ENCODE measurements at regions not wholly inside any gene's neighbourhood (a gene's known extent, or its start where the extent isn't known, plus 50 kb on each side); places are given as distances from the start of the nearest gene placed in this dataset.

- H3K4me1 ChIP-seq (ENCODE audit: insufficient read depth, insufficient read length), result no peaks in the 10 kb centered on the region
- H3K27me3 ChIP-seq (ENCODE audit: insufficient read depth, insufficient read length), result no peaks in the 10 kb centered on the region
- H3K9ac ChIP-seq (ENCODE audit: insufficient read length, low read depth), result no peak overlapping the region
- no peaks in the 10 kb centered on the region for H3K9me3 ChIP-seq (ENCODE audit: insufficient read depth, low read length)
- DNase-seq (ENCODE audit: low read depth, low spot score), result no peak
- no peaks in the 10 kb centered on the region for H3K36me3 ChIP-seq (ENCODE audit: insufficient read depth, insufficient read length, low read length)
- no peak overlapping the region for H3K4me3 ChIP-seq (ENCODE audit: insufficient read length, low read depth)
- no peak for TF ChIP-seq YY1 (IDR thresholded peaks at IDR 0.05; ENCODE audit: insufficient read depth, insufficient read length)
Observed at GRCh38 chr6:90369651-90370050, 73.0 kb upstream of the BACH2 start.

GRCh38 chr6:90369024-90369519 lies 72.4 kb upstream of the BACH2 start:
- Histone ChIP-seq H3K4me1 (ENCODE audit: insufficient read depth, insufficient read length) (no peaks in the 10 kb centered on the region), H3K36me3 (ENCODE audit: insufficient read depth, insufficient read length, low read length) (no peaks in the 10 kb centered on the region), H3K9ac (ENCODE audit: insufficient read length, low read depth) (no peak overlapping the region), H3K4me3 (ENCODE audit: insufficient read length, low read depth) (no peak overlapping the region), H3K9me3 (ENCODE audit: insufficient read depth, low read length) (no peaks in the 10 kb centered on the region), H3K27me3 (ENCODE audit: insufficient read depth, insufficient read length) (no peaks in the 10 kb centered on the region)
- TF ChIP-seq SUZ12 (IDR thresholded peaks at IDR 0.05; ENCODE audit: extremely low read depth, insufficient read depth, insufficient read length) (no peak), ZNF274 (IDR thresholded peaks at IDR 0.05; ENCODE audit: low read depth, low read length) (no peak), YY1 (IDR thresholded peaks at IDR 0.05; ENCODE audit: insufficient read depth, insufficient read length) (no peak)
- DNase-seq (ENCODE audit: low read depth, low spot score), result peak; percentile 82

GRCh38 chr6:90368601-90369000 lies 72.0 kb upstream of the BACH2 start:
- no peak for TF ChIP-seq ZNF274 (IDR thresholded peaks at IDR 0.05; ENCODE audit: low read depth, low read length)
- no peak for TF ChIP-seq YY1 (IDR thresholded peaks at IDR 0.05; ENCODE audit: insufficient read depth, insufficient read length)
- no peak for TF ChIP-seq SUZ12 (IDR thresholded peaks at IDR 0.05; ENCODE audit: extremely low read depth, insufficient read depth, insufficient read length)
- DNase-seq (ENCODE audit: low read depth, low spot score), result no peak
- Histone ChIP-seq H3K4me3 (ENCODE audit: insufficient read length, low read depth) (no peak overlapping the region), H3K36me3 (ENCODE audit: insufficient read depth, insufficient read length, low read length) (no peaks in the 10 kb centered on the region), H3K9me3 (ENCODE audit: insufficient read depth, low read length) (no peaks in the 10 kb centered on the region), H3K4me1 (ENCODE audit: insufficient read depth, insufficient read length) (no peaks in the 10 kb centered on the region), H3K9ac (ENCODE audit: insufficient read length, low read depth) (no peak overlapping the region), H3K27me3 (ENCODE audit: insufficient read depth, insufficient read length) (no peaks in the 10 kb centered on the region)

GRCh38 chr6:90368001-90368400 lies 71.4 kb upstream of the BACH2 start:
- Histone ChIP-seq H3K9ac (ENCODE audit: insufficient read length, low read depth) (no peak overlapping the region), H3K27me3 (ENCODE audit: insufficient read depth, insufficient read length) (no peaks in the 10 kb centered on the region), H3K36me3 (ENCODE audit: insufficient read depth, insufficient read length, low read length) (no peaks in the 10 kb centered on the region), H3K4me1 (ENCODE audit: insufficient read depth, insufficient read length) (no peaks in the 10 kb centered on the region), H3K4me3 (ENCODE audit: insufficient read length, low read depth) (no peak overlapping the region), H3K9me3 (ENCODE audit: insufficient read depth, low read length) (no peaks in the 10 kb centered on the region)
- DNase-seq (ENCODE audit: low read depth, low spot score), result no peak
- no peak for TF ChIP-seq YY1 (IDR thresholded peaks at IDR 0.05; ENCODE audit: insufficient read depth, insufficient read length)
- TF ChIP-seq SUZ12 (IDR thresholded peaks at IDR 0.05; ENCODE audit: extremely low read depth, insufficient read depth, insufficient read length), result no peak
- TF ChIP-seq ZNF274 (IDR thresholded peaks at IDR 0.05; ENCODE audit: low read depth, low read length), result no peak

GRCh38 chr6:90365565-90366219 lies 69.0 kb upstream of the BACH2 start:
- H3K4me1 ChIP-seq (ENCODE audit: insufficient read depth, insufficient read length), result no peaks in the 10 kb centered on the region
- H3K4me3 ChIP-seq (ENCODE audit: insufficient read length, low read depth), result no peak overlapping the region
- H3K27me3 ChIP-seq (ENCODE audit: insufficient read depth, insufficient read length), result no peaks in the 10 kb centered on the region
- H3K9ac ChIP-seq (ENCODE audit: insufficient read length, low read depth), result no peak overlapping the region
- no peaks in the 10 kb centered on the region for H3K36me3 ChIP-seq (ENCODE audit: insufficient read depth, insufficient read length, low read length)
- TF ChIP-seq ZNF274 (IDR thresholded peaks at IDR 0.05; ENCODE audit: low read depth, low read length), result no peak
- TF ChIP-seq SUZ12 (IDR thresholded peaks at IDR 0.05; ENCODE audit: extremely low read depth, insufficient read depth, insufficient read length), result no peak
- TF ChIP-seq YY1 (IDR thresholded peaks at IDR 0.05; ENCODE audit: insufficient read depth, insufficient read length), result no peak
- no peaks in the 10 kb centered on the region for H3K9me3 ChIP-seq (ENCODE audit: insufficient read depth, low read length)
- DNase-seq (ENCODE audit: low read depth, low spot score), result no peak

- no peaks in the 10 kb centered on the region for H3K27me3 ChIP-seq (ENCODE audit: insufficient read depth, insufficient read length)
- no peak for DNase-seq (ENCODE audit: low read depth, low spot score)
- no peak overlapping the region for H3K4me3 ChIP-seq (ENCODE audit: insufficient read length, low read depth)
- no peaks in the 10 kb centered on the region for H3K9me3 ChIP-seq (ENCODE audit: insufficient read depth, low read length)
- TF ChIP-seq YY1 (IDR thresholded peaks at IDR 0.05; ENCODE audit: insufficient read depth, insufficient read length) (no peak), ZNF274 (IDR thresholded peaks at IDR 0.05; ENCODE audit: low read depth, low read length) (no peak), SUZ12 (IDR thresholded peaks at IDR 0.05; ENCODE audit: extremely low read depth, insufficient read depth, insufficient read length) (no peak)
- no peaks in the 10 kb centered on the region for H3K36me3 ChIP-seq (ENCODE audit: insufficient read depth, insufficient read length, low read length)
- H3K9ac ChIP-seq (ENCODE audit: insufficient read length, low read depth), result no peak overlapping the region
- H3K4me1 ChIP-seq (ENCODE audit: insufficient read depth, insufficient read length), result no peaks in the 10 kb centered on the region
Observed at GRCh38 chr6:90365002-90365401, 68.4 kb upstream of the BACH2 start.

- TF ChIP-seq ZNF274 (IDR thresholded peaks at IDR 0.05; ENCODE audit: low read depth, low read length) (no peak), YY1 (IDR thresholded peaks at IDR 0.05; ENCODE audit: insufficient read depth, insufficient read length) (no peak), SUZ12 (IDR thresholded peaks at IDR 0.05; ENCODE audit: extremely low read depth, insufficient read depth, insufficient read length) (no peak)
- no peaks in the 10 kb centered on the region for H3K27me3 ChIP-seq (ENCODE audit: insufficient read depth, insufficient read length)
- no peaks in the 10 kb centered on the region for H3K36me3 ChIP-seq (ENCODE audit: insufficient read depth, insufficient read length, low read length)
- no peak overlapping the region for H3K9ac ChIP-seq (ENCODE audit: insufficient read length, low read depth)
- no peaks in the 10 kb centered on the region for H3K4me1 ChIP-seq (ENCODE audit: insufficient read depth, insufficient read length)
- no peaks in the 10 kb centered on the region for H3K9me3 ChIP-seq (ENCODE audit: insufficient read depth, low read length)
- no peak overlapping the region for H3K4me3 ChIP-seq (ENCODE audit: insufficient read length, low read depth)
- no peak for DNase-seq (ENCODE audit: low read depth, low spot score)
Observed at GRCh38 chr6:90364286-90364685, 67.6 kb upstream of the BACH2 start.
